Bronchial epithelial cell (primary cell): ENCODE measurements at regions not wholly inside any gene's neighbourhood (a gene's known extent, or its start where the extent isn't known, plus 50 kb on each side); places are given as distances from the start of the nearest gene placed in this dataset.

Source experiments
- DNase-seq: peaks from one replicate; pipeline ENCODE4 v3.0.0-alpha.2; 2010; ENCODE audit warnings: low read depth
- FAIRE-seq: peaks from 2 replicates; lab custom pipeline; 2011; peaks lifted over from hg19 to GRCh38; lab: Jason Lieb, UNC
- H3K27me3 ChIP-seq: 2 replicates; pipeline ENCODE4 v1.5.1; 2011; ENCODE audit warnings: low read length; ENCODE audit not compliant: control insufficient read depth, insufficient read depth
- H3K36me3 ChIP-seq: 2 replicates; pipeline ENCODE4 v1.5.1; 2011; ENCODE audit warnings: low read length; ENCODE audit not compliant: control insufficient read depth, insufficient read depth
- H3K4me3 ChIP-seq: 2 replicates; pipeline ENCODE4 v1.5.1; 2011; ENCODE audit warnings: mild to moderate bottlenecking, low read depth, low read length, control low read depth
- TF ChIP-seq, protein P1 (sequence below): IDR thresholded peaks from 2 replicates; pipeline ENCODE4 v1.5.1; 2011; ENCODE audit warnings: mild to moderate bottlenecking, moderate library complexity, low read length, control low read depth, inconsistent platforms; ENCODE audit not compliant: insufficient read depth, severe bottlenecking

DNA sequence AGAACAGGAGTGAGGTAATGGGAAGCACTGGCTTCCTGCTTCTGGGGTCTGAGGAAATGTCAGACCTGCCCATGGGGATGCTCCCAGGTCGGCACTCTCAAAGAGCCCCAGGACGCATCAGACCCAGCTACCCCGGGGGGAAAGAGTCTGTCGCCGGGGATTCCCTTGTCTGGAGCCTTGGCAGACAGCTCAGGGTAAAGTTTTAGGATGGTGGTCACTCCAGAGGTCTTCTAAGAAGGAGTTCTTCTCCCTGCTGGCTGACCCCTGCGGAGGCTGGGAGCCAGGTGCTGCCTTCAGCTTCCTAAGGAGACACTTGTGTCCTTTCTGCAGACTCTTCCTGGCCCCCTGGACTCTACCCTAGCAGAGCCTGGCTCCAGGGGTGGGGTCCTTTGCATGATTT is 61.9 kb upstream of the PSEN2 start:
- FAIRE-seq = no peak
- no peaks in the 10 kb centered on the region for H3K27me3 ChIP-seq
- DNase-seq = no peak
- TF ChIP-seq, protein P1, sequence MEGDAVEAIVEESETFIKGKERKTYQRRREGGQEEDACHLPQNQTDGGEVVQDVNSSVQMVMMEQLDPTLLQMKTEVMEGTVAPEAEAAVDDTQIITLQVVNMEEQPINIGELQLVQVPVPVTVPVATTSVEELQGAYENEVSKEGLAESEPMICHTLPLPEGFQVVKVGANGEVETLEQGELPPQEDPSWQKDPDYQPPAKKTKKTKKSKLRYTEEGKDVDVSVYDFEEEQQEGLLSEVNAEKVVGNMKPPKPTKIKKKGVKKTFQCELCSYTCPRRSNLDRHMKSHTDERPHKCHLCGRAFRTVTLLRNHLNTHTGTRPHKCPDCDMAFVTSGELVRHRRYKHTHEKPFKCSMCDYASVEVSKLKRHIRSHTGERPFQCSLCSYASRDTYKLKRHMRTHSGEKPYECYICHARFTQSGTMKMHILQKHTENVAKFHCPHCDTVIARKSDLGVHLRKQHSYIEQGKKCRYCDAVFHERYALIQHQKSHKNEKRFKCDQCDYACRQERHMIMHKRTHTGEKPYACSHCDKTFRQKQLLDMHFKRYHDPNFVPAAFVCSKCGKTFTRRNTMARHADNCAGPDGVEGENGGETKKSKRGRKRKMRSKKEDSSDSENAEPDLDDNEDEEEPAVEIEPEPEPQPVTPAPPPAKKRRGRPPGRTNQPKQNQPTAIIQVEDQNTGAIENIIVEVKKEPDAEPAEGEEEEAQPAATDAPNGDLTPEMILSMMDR = no peak
- H3K36me3 ChIP-seq = no peaks in the 10 kb centered on the region
- H3K4me3 ChIP-seq = no peak overlapping the region

DNA sequence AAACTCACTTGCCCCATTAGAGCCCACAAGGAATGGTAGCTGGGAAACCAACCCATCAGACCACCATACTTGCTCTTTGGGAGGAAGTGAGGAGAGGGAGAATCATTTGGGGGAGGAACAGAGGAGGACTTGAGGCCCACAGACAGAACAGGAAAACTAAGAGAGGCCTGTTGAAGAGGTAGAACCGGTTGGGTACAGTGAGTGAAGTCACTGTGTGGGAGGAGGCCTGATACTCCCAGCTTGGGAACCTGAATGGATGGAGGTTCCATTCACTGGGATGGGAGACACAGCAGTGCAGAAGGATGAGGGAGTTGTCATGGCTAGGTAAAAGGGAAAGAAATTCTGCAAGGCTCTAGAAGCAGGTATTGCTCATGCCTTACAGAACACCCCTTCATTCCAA is 63.4 kb upstream of the PSEN2 start:
- H3K27me3 ChIP-seq = no peaks in the 10 kb centered on the region
- FAIRE-seq = no peak
- peak; percentile 80 for DNase-seq
- H3K36me3 ChIP-seq = no peaks in the 10 kb centered on the region
- H3K4me3 ChIP-seq = no peak overlapping the region
- TF ChIP-seq, protein P1 = no peak

DNA sequence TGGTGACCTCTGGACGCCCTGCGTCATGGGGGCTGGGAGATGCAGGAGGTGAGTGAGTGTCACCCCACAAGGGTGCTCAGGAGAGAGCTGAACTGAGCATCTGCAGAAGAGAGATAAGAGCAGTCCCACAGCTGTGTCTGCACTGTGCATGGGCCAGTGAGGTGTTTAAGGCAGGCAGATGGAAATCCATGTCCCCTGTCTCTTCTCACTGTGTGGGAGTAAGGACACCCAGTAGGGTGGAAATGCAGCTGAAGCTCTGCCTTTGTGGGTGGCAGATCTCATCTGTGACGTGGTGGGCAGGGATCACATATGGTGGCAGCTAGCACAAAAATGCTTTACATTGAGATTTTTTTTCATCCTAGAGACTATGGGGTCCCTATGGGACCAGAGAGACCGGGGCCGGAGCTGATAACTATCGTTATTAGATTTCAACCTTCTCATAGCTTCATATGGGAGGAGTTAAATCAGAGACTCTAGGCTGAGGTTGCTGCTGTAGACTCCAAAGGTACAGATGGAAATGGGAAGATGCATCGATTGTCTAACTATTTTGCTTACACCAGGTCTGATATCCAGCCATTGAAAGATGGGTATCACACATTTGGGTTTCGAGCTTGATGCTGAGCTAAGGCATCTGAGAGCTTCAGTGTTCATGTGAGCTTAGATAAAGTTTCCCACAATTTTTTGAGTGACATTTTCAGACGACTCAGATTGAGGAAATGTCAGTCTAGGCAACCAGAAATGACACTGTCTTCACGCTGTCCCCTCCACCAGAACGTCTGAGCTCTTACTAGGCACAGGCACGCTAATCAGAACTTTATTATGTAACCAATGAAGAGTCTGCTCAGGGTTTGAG is 65.3 kb upstream of the PSEN2 start:
- Histone ChIP-seq H3K27me3 (no peaks in the 10 kb centered on the region), H3K36me3 (no peaks in the 10 kb centered on the region), H3K4me3 (no peak overlapping the region)
- TF ChIP-seq, protein P1 = no peak
- DNase-seq (no peak), FAIRE-seq (peak; percentile 64)

DNA sequence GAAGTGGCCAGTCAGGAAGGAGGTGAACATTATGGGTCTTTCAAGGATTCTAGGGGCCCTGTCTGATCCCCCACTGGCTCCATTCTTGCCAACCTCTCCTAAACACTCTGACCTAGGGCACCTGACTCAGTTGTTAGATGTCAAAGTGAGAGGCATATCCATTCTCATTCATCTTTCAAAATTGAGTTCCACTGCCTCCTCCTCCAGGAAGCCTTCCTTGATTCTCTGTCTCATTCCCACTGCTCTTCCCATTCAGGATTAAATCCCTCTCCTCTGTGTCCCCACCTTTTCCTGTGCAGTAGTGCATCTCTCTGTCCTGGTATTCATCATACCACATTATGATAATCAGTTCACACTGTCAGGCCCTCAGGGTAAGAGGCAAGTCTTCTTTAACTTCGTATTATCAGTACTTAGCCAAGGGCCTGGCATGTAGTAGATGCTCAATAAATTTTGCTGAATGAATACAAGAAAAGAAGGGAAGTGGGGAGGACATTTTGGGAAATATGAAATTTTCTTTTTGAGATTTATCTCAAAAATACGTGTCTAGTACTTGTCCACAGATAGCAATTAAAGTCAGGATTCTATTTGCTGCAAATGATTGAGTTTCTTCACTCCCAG is 61.8 kb upstream of the ITPKB start:
- DNase-seq (no peak), FAIRE-seq (no peak)
- TF ChIP-seq, protein P1 = no peak
- H3K27me3 ChIP-seq = no peaks in the 10 kb centered on the region
- no peak overlapping the region for H3K4me3 ChIP-seq
- H3K36me3 ChIP-seq = no peaks in the 10 kb centered on the region

DNA sequence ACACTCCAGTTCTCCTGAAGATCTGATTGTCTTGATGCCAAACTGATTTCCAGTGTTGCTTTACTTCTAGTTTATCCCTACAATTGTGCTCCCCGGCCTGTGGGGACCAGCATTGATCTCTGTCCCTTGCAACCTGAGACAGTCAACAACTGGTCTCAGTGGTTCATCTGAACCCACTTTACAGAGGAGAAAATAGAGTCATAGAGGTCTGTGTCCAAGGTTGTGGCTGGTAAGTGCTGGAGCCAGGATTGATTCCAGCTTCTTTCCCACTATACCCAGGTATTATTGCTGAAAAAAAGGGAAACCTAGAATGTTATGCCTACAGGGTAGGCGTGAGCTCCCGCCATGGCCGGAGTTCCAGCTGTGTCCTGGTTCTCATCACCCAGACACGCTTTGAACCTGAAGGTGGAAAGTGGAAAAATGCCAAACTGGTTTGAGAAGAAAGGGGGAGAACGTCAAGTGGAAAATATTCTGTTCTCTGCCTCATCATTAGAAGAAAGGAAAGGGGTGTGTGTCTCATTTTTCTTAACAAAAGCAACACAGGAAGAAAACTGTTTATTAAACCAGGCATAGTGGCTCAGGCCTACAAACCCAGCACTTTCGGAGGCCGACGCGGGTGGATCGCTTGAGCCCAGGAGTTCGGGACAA is 60.7 kb upstream of the ITPKB start:
- TF ChIP-seq, protein P1 = no peak
- FAIRE-seq (no peak), DNase-seq (no peak)
- no peak overlapping the region for H3K4me3 ChIP-seq
- no peaks in the 10 kb centered on the region for H3K27me3 ChIP-seq
- no peaks in the 10 kb centered on the region for H3K36me3 ChIP-seq
